GM12878 (cell line): ENCODE measurements at regions not wholly inside any gene's neighbourhood (a gene's known extent, or its start where the extent isn't known, plus 50 kb on each side); places are given as distances from the start of the nearest gene placed in this dataset.

Experiments used
- ATAC-seq: fragments of 200-7000 bp; cut with Tn5 transposase; 3 replicates; pipeline ENCODE4 v1.9.1; 2020; ENCODE audit warnings: mild to moderate bottlenecking, moderate library complexity
- BruUV-seq: library from RNA; stranded (reverse); fragments of 400-500 nt; replicated peaks from 2 replicates; lab custom pipeline; 2021; lab: Mats Ljungman, UMichigan
- CTCF ChIA-PET: fragments of 300-600 bp; sonication (Branson Sonifier 250); formaldehyde crosslinking; extraction: SDS; loops from one replicate; lab custom pipeline; 2021; ENCODE audit warnings: inconsistent platforms; lab: Yijun Ruan, JAX
- POLR2A ChIA-PET: fragments of 350-600 bp; formaldehyde crosslinking; extraction: SDS; loops from one replicate; lab custom pipeline; 2021; ENCODE audit warnings: inconsistent platforms; lab: Charles Lee
- RAD21 ChIA-PET: fragments of 300-600 bp; sonication (Branson Sonifier 250); formaldehyde crosslinking; loops from one replicate; lab custom pipeline; 2023; ENCODE audit warnings: antibody characterized with exemption; ENCODE audit not compliant: unreplicated experiment; lab: Charles Lee
- SMC1A ChIA-PET: fragments of 300-600 bp; sonication (Branson Sonifier 250); formaldehyde crosslinking; loops from one replicate; lab custom pipeline; 2023; ENCODE audit not compliant: unreplicated experiment, uncharacterized antibody; lab: Charles Lee
- DNase-seq: peaks from one replicate; pipeline ENCODE4 v3.0.0-alpha.2; 2011; ENCODE audit warnings: low read depth, low spot score
- FAIRE-seq: peaks from 3 replicates; lab custom pipeline; 2011; peaks lifted over from hg19 to GRCh38; lab: Jason Lieb, UNC
- H2AFZ ChIP-seq: 2 replicates; pipeline ENCODE4 v1.6.0; 2011; ENCODE audit warnings: low read depth, low read length, control low read depth; ENCODE audit not compliant: control insufficient read depth
- H3K27ac ChIP-seq: 2 replicates; pipeline ENCODE4 v1.5.1; 2011; ENCODE audit warnings: control low read depth; ENCODE audit not compliant: control insufficient read depth, insufficient read depth
- H3K27me3 ChIP-seq, 2 experiments: replicated peaks in 1 of 2; 2 replicates each; pipeline versions ENCODE4 v1.6.0 to v1.6.1; 2011; ENCODE audit warnings: low read length in 1 of 2; ENCODE audit not compliant: control insufficient read depth in 2 of 2, insufficient read depth in 2 of 2
- H3K36me3 ChIP-seq, 2 experiments: 2 replicates each; pipeline ENCODE4 v1.5.1; 2011; ENCODE audit warnings: low read length in 1 of 2; ENCODE audit not compliant: control insufficient read depth in 2 of 2, insufficient read depth in 2 of 2
- H3K4me1 ChIP-seq: 2 replicates; pipeline ENCODE4 v1.6.1; 2011; ENCODE audit warnings: mild to moderate bottlenecking, low read length, moderate library complexity, mixed read lengths; ENCODE audit not compliant: control insufficient read depth, insufficient read depth
- H3K4me2 ChIP-seq: 2 replicates; pipeline ENCODE4 v1.6.0; 2011; ENCODE audit warnings: control low read depth; ENCODE audit not compliant: control insufficient read depth, insufficient read depth
- H3K4me3 ChIP-seq: fragments of 200-600 bp; sonication (generic); 2 replicates; pipeline ENCODE4 v1.5.1; 2016
- H3K79me2 ChIP-seq: 2 replicates; pipeline ENCODE4 v1.6.0; 2011; ENCODE audit warnings: low read length; ENCODE audit not compliant: control insufficient read depth, insufficient read depth
- H3K9ac ChIP-seq: 2 replicates; pipeline ENCODE4 v1.8.0; 2011; ENCODE audit warnings: low read length, control low read depth, mixed read lengths; ENCODE audit not compliant: control insufficient read depth, insufficient read depth
- H3K9me3 ChIP-seq: replicated peaks from 3 replicates; pipeline ENCODE4 v1.5.1; 2011; ENCODE audit warnings: mild to moderate bottlenecking, low read length; ENCODE audit not compliant: control insufficient read depth, insufficient read depth
- H4K20me1 ChIP-seq: 2 replicates; pipeline ENCODE4 v1.6.0; 2011; ENCODE audit not compliant: control insufficient read depth, insufficient read depth
- ATF3 ChIP-seq: IDR thresholded peaks from 2 replicates; pipeline ENCODE4 v1.6.1; 2011; ENCODE audit warnings: low read depth, mild to moderate bottlenecking, low read length, moderate library complexity, borderline replicate concordance; ENCODE audit errors: extremely low read depth
- CBFB ChIP-seq: IDR thresholded peaks from 2 replicates; pipeline ENCODE4 v1.6.1; 2016; ENCODE audit warnings: antibody characterized with exemption, low read depth
- NFYA ChIP-seq: IDR thresholded peaks from 2 replicates; pipeline ENCODE4 v1.6.1; 2011; ENCODE audit warnings: low read depth, mild to moderate bottlenecking, low read length, improper control_type of control experiment, borderline replicate concordance
- RFX5 ChIP-seq: IDR thresholded peaks from 2 replicates; pipeline ENCODE4 v1.6.1; 2011; ENCODE audit warnings: low read depth, low read length, improper control_type of control experiment
- SMARCA5 ChIP-seq: fragments of 450-650 bp; IDR thresholded peaks from 2 replicates; pipeline ENCODE4 v1.6.1; 2017; ENCODE audit warnings: mild to moderate bottlenecking
- TCF12 ChIP-seq: IDR thresholded peaks from 2 replicates; pipeline ENCODE4 v1.6.1; 2011; ENCODE audit warnings: low read depth, mild to moderate bottlenecking, low read length
- WGBS: methylation state at CpG from one replicate; pipeline ENCODE4 v1.1.6; 2016; ENCODE audit warnings: low lambda C conversion rate; ENCODE audit not compliant: insufficient replicate concordance, insufficient coverage; ENCODE audit errors: missing lambda C conversion rate; 5-methylcytosine and 5-hydroxymethylcytosine counted together
- in situ Hi-C: fragments of 300-500 bp; cut with MboI; formaldehyde crosslinking; loops from 9 replicates; pipeline ENCODE4 v1.14.3; 2018; ENCODE audit warnings: mixed read lengths
- intact Hi-C: fragments of 100-400 bp; cut with micrococcal nuclease; formaldehyde crosslinking; loops from one replicate; pipeline ENCODE4 v1.14.2; 2022; ENCODE audit not compliant: unreplicated experiment
- TF ChIP-seq, protein P1 (sequence below): fragments of 450-650 bp; IDR thresholded peaks from 2 replicates; pipeline ENCODE4 v1.6.1; 2016; ENCODE audit warnings: mild to moderate bottlenecking
- TF ChIP-seq, protein P2 (sequence below): fragments of 450-650 bp; IDR thresholded peaks from 2 replicates; pipeline ENCODE4 v1.6.1; 2016; ENCODE audit warnings: mild to moderate bottlenecking, moderate library complexity, borderline replicate concordance

GRCh38 chr9:99559776-99560175, 261.9 kb upstream of the NR4A3 start:
- whole genome bisulfite sequencing: 78% methylated on average over 1 of the region's 1 CpG
- ChIA-PET POLR2A (no interaction called here), SMC1A (no interaction called here)

DNA sequence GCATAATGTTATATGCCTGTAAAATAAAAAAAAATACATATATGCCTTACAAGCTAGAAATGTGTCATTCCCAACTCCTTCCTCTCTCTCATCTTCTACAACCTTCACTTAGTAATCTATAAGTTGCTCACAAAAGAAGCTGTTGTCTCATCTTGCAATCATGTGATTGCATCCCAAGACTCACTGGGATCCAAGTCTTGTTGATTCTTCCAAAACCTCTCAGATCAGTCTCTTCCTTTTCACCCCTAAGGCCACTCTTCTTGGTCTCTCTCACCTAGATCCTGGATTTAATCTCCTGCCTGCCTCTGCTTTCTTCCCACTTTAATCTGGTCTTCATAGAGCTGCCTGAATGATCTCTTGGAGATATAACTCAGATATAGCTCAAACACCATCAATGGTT, 261.1 kb upstream of the NR4A3 start:
- DNase-seq: no peak
- H4K20me1 ChIP-seq: no peaks in the 10 kb centered on the region
- POLR2A ChIA-PET: no interaction called here
- in situ Hi-C loops: no loop called here
- H3K79me2 ChIP-seq: no peaks in the 10 kb centered on the region
- H3K27ac ChIP-seq: no peak overlapping the region
- TF ChIP-seq RFX5 (no peak), NFYA (no peak), SMARCA5 (no peak), CBFB (no peak)
- TF ChIP-seq, protein P1, sequence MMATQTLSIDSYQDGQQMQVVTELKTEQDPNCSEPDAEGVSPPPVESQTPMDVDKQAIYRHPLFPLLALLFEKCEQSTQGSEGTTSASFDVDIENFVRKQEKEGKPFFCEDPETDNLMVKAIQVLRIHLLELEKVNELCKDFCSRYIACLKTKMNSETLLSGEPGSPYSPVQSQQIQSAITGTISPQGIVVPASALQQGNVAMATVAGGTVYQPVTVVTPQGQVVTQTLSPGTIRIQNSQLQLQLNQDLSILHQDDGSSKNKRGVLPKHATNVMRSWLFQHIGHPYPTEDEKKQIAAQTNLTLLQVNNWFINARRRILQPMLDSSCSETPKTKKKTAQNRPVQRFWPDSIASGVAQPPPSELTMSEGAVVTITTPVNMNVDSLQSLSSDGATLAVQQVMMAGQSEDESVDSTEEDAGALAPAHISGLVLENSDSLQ: no peak
- TF ChIP-seq, protein P2, sequence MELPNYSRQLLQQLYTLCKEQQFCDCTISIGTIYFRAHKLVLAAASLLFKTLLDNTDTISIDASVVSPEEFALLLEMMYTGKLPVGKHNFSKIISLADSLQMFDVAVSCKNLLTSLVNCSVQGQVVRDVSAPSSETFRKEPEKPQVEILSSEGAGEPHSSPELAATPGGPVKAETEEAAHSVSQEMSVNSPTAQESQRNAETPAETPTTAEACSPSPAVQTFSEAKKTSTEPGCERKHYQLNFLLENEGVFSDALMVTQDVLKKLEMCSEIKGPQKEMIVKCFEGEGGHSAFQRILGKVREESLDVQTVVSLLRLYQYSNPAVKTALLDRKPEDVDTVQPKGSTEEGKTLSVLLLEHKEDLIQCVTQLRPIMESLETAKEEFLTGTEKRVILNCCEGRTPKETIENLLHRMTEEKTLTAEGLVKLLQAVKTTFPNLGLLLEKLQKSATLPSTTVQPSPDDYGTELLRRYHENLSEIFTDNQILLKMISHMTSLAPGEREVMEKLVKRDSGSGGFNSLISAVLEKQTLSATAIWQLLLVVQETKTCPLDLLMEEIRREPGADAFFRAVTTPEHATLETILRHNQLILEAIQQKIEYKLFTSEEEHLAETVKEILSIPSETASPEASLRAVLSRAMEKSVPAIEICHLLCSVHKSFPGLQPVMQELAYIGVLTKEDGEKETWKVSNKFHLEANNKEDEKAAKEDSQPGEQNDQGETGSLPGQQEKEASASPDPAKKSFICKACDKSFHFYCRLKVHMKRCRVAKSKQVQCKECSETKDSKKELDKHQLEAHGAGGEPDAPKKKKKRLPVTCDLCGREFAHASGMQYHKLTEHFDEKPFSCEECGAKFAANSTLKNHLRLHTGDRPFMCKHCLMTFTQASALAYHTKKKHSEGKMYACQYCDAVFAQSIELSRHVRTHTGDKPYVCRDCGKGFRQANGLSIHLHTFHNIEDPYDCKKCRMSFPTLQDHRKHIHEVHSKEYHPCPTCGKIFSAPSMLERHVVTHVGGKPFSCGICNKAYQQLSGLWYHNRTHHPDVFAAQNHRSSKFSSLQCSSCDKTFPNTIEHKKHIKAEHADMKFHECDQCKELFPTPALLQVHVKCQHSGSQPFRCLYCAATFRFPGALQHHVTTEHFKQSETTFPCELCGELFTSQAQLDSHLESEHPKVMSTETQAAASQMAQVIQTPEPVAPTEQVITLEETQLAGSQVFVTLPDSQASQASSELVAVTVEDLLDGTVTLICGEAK: no peak
- TF ChIP-seq, all 136 proteins: peak for 0
- ChIA-PET RAD21 (no interaction called here), SMC1A (interaction anchor here (1.2 to 2.1 kb wide), 6 partner anchors 8 to 47 kb away, joined by 3 to 6 read pairs (median 4); no protein-coding TSS in a partner anchor), CTCF (interaction anchor here (0.7 to 1.2 kb wide), 3 partner anchors 14 to 109 kb away, joined by 3 read pairs; no protein-coding TSS in a partner anchor)
- ATAC-seq (no peak), FAIRE-seq (no peak)
- Histone ChIP-seq H3K36me3 (no peaks in the 10 kb centered on the region), H3K4me2 (no peak overlapping the region), H3K9me3 (no peaks in the 10 kb centered on the region; the same call in 2 of the 3 replicates), H3K4me3 (no peak overlapping the region), H3K9ac (no peak overlapping the region), H2AFZ (no peak overlapping the region), H3K4me1 (no peaks in the 10 kb centered on the region), H3K27me3 (no peaks in the 10 kb centered on the region)
- no TSS peak for BruUV-seq
- intact Hi-C loops: no loop called here

More at GRCh38 chr9:99559776-99560175, 261.9 kb upstream of the NR4A3 start:
- no peak overlapping the region for H3K9ac ChIP-seq
- no peak overlapping the region for H3K4me2 ChIP-seq
- H2AFZ ChIP-seq: no peak overlapping the region
- H3K4me3 ChIP-seq: no peak overlapping the region
- FAIRE-seq (no peak), ATAC-seq (no peak), DNase-seq (no peak)
- TF ChIP-seq TCF12 (no peak), ATF3 (no peak)
- H3K4me1 ChIP-seq: no peaks in the 10 kb centered on the region
- ChIA-PET CTCF (interaction anchor here (1.2 kb wide), 1 partner anchor 15 kb away, joined by 3 read pairs; no protein-coding TSS in a partner anchor), RAD21 (no interaction called here)
- H3K36me3 ChIP-seq: no peaks in the 10 kb centered on the region
- no peaks in the 10 kb centered on the region for H3K79me2 ChIP-seq
- no peaks in the 10 kb centered on the region; the same call in 2 of the 3 replicates for H3K9me3 ChIP-seq
- intact Hi-C loops (no loop called here), in situ Hi-C loops (no loop called here)
- no peaks in the 10 kb centered on the region for H3K27me3 ChIP-seq
- no peaks in the 10 kb centered on the region for H4K20me1 ChIP-seq
- no TSS peak for BruUV-seq
- H3K27ac ChIP-seq: no peak overlapping the region
